A549 (cell line): ENCODE measurements at regions not wholly inside any gene's neighbourhood (a gene's known extent, or its start where the extent isn't known, plus 50 kb on each side); places are given as distances from the start of the nearest gene placed in this dataset.

Source experiments
- ATAC-seq, 2 experiments: fragments of 200-7000 bp in 1 of 2; fragments of >200 bp in 1 of 2; cut with Nextera tagmentation in 1 of 2; cut with Tn5 transposase in 1 of 2; 3 replicates each; pipeline versions ENCODE4 v1.8.0 to v1.9.1; 2018 to 2020; ENCODE audit warnings: mild to moderate bottlenecking in 1 of 2, moderate library complexity in 1 of 2
- CTCF ChIA-PET: fragments of 300-600 bp; sonication (Branson Sonifier 250); formaldehyde crosslinking; extraction: SDS; loops from one replicate; lab custom pipeline; 2021; ENCODE audit warnings: antibody characterized with exemption, inconsistent platforms; lab: Yijun Ruan, JAX
- POLR2A ChIA-PET: fragments of 350-600 bp; formaldehyde crosslinking; extraction: SDS; loops from one replicate; lab custom pipeline; 2021; ENCODE audit warnings: antibody characterized with exemption, inconsistent platforms; lab: Yijun Ruan, JAX
- DNase-seq, 2 experiments: peaks; one replicate each; pipeline versions ENCODE4 v3.0.0 to v3.0.0-alpha.2; 2011 to 2016; ENCODE audit warnings: low read depth in 1 of 2, low spot score in 1 of 2
- FAIRE-seq: peaks from 2 replicates; lab custom pipeline; 2011; peaks lifted over from hg19 to GRCh38; lab: Jason Lieb, UNC
- H3K27ac ChIP-seq, 2 experiments: fragments of >200 bp; sonication (Bioruptor Twin); formaldehyde crosslinking; 3 replicates each; pipeline ENCODE4 v1.5.1; 2016 to 2017
- H3K4me1 ChIP-seq: fragments of >200 bp; sonication (Bioruptor Twin); formaldehyde crosslinking; 3 replicates; pipeline ENCODE4 v1.6.1; 2016
- H3K4me2 ChIP-seq: fragments of >200 bp; sonication (Bioruptor Twin); formaldehyde crosslinking; 3 replicates; pipeline ENCODE4 v1.6.1; 2016
- H3K4me3 ChIP-seq: fragments of >200 bp; sonication (Bioruptor Twin); formaldehyde crosslinking; 3 replicates; pipeline ENCODE4 v1.5.1; 2016
- H3K9me3 ChIP-seq: fragments of >200 bp; sonication (Bioruptor Twin); formaldehyde crosslinking; 3 replicates; pipeline ENCODE4 v1.6.1; 2016
- EP300 ChIP-seq, 2 experiments: fragments of >200 bp; sonication (Bioruptor Twin); formaldehyde crosslinking; IDR thresholded peaks; 2 replicates in 1 of 2; 3 replicates in 1 of 2; pipeline ENCODE4 v1.6.1; 2016 to 2017
- GATA3 ChIP-seq: IDR thresholded peaks from 2 replicates; pipeline ENCODE4 v1.6.1; 2012; ENCODE audit warnings: borderline replicate concordance
- MAFK ChIP-seq: fragments of 450-650 bp; IDR thresholded peaks from 2 replicates; pipeline ENCODE4 v1.6.1; 2014; ENCODE audit not compliant: partially characterized antibody
- PHF8 ChIP-seq: fragments of 200-600 bp; sonication (generic); IDR thresholded peaks from 2 replicates; pipeline ENCODE4 v1.6.1; 2016; ENCODE audit warnings: low read depth, mild to moderate bottlenecking, antibody characterized with exemption, moderate library complexity, borderline replicate concordance
- RCOR1 ChIP-seq: fragments of 150-350 bp; IDR thresholded peaks from 2 replicates; pipeline ENCODE4 v1.6.1; 2014; ENCODE audit warnings: antibody characterized with exemption, low read length, low read depth
- RNF2 ChIP-seq: fragments of 200-600 bp; sonication (generic); IDR thresholded peaks from 2 replicates; pipeline ENCODE4 v1.6.1; 2016; ENCODE audit warnings: low read depth, mild to moderate bottlenecking, antibody characterized with exemption, moderate library complexity, borderline replicate concordance
- TFCP2L1 ChIP-seq: fragments of 250-450 bp; sonication (Bioruptor Pico); IDR thresholded peaks from 2 replicates; pipeline ENCODE4 v1.5.0; 2021; ENCODE audit warnings: mild to moderate bottlenecking
- ZC3H11A ChIP-seq: fragments of 450-650 bp; IDR thresholded peaks from 2 replicates; pipeline ENCODE4 v1.6.1; 2014; ENCODE audit warnings: antibody characterized with exemption, mild to moderate bottlenecking
- WGBS: methylation state at CpG from one replicate; pipeline ENCODE4 v1.1.6; 2017; ENCODE audit errors: missing lambda C conversion rate; 5-methylcytosine and 5-hydroxymethylcytosine counted together

- Histone ChIP-seq H3K4me2 (no peak overlapping the region), H3K4me3 (no peak overlapping the region), H3K27ac (no peak overlapping the region), H3K4me1 (no peaks in the 10 kb centered on the region), H3K9me3 (no peaks in the 10 kb centered on the region)
- FAIRE-seq = no peak
- DNase-seq = no peak
- ATAC-seq = no peak
- 22% methylated on average over 2 of the region's 2 CpGs for WGBS
- no peak for TF ChIP-seq GATA3
- CTCF ChIA-PET = interaction anchor here (1.0 kb wide), 1 partner anchor 11 kb away, joined by 4 read pairs; no protein-coding TSS in a partner anchor
- POLR2A ChIA-PET = no interaction called here
Measured at GRCh38 chr14:57921377-57921776, 55.5 kb upstream of the SLC35F4 start.

- no peak overlapping the region for H3K4me2 ChIP-seq
- TF ChIP-seq GATA3 (no peak), RCOR1 (no peak), TFCP2L1 (no peak), ZC3H11A (no peak), RNF2 (no peak), MAFK (no peak), PHF8 (no peak), EP300 (IDR thresholded peaks at IDR 0.05) (no peak)
- no peak overlapping the region for H3K27ac ChIP-seq
- WGBS = 45% methylated on average over 3 of the region's 3 CpGs
- H3K9me3 ChIP-seq = no peaks in the 10 kb centered on the region
- ATAC-seq (no peak), DNase-seq (no peak), FAIRE-seq (no peak)
- ChIA-PET POLR2A (no interaction called here), CTCF (interaction anchor here (0.7 kb wide), 1 partner anchor 227 kb away, joined by 3 read pairs; no protein-coding TSS in a partner anchor)
- H3K4me1 ChIP-seq = no peaks in the 10 kb centered on the region
- no peak overlapping the region for H3K4me3 ChIP-seq
Measured at GRCh38 chr14:57918791-57919190, 52.9 kb upstream of the SLC35F4 start.
